Endodermal cell (in vitro differentiated cells): ENCODE measurements at regions not wholly inside any gene's neighbourhood (a gene's known extent, or its start where the extent isn't known, plus 50 kb on each side); places are given as distances from the start of the nearest gene placed in this dataset.

ENCODE experiments used
- DNase-seq: peaks from one replicate; pipeline ENCODE4 v3.0.0-alpha.2; 2017
- H3K27ac ChIP-seq: 2 replicates; pipeline ENCODE4 v1.5.1; 2013; ENCODE audit warnings: mild to moderate bottlenecking, low read depth, low read length, moderate library complexity
- H3K27me3 ChIP-seq: 2 replicates; pipeline ENCODE4 v1.6.1; 2013; ENCODE audit warnings: mild to moderate bottlenecking, low read length, moderate library complexity; ENCODE audit not compliant: insufficient read depth, control insufficient read depth, poor library complexity, severe bottlenecking
- H3K36me3 ChIP-seq: 2 replicates; pipeline ENCODE4 v1.7.0; 2013; ENCODE audit warnings: mild to moderate bottlenecking, low read length, moderate library complexity; ENCODE audit not compliant: control insufficient read depth, insufficient read depth
- H3K4me1 ChIP-seq: one replicate; pipeline ENCODE4 v1.7.0; 2013; ENCODE audit warnings: low read length; ENCODE audit not compliant: control insufficient read depth, insufficient read depth
- H3K4me3 ChIP-seq: 2 replicates; pipeline ENCODE4 v1.5.1; 2013; ENCODE audit warnings: mild to moderate bottlenecking, low read length, moderate library complexity
- H3K9ac ChIP-seq: 2 replicates; pipeline ENCODE4 v1.6.1; 2013; ENCODE audit warnings: mild to moderate bottlenecking, low read length, moderate library complexity; ENCODE audit not compliant: poor library complexity, severe bottlenecking; ENCODE audit errors: extremely low read depth
- H3K9me3 ChIP-seq: 2 replicates; pipeline ENCODE4 v1.6.1; 2013; ENCODE audit warnings: mild to moderate bottlenecking, low read length, moderate library complexity; ENCODE audit not compliant: control insufficient read depth
- H3K27ac Mint-ChIP-seq: 2 replicates; pipeline ENCODE4 v1.8.0; 2020; ENCODE audit warnings: mixed read lengths
- H3K27me3 Mint-ChIP-seq: 2 replicates; pipeline ENCODE4 v1.8.0; 2021; ENCODE audit warnings: mild to moderate bottlenecking, mixed read lengths; ENCODE audit not compliant: insufficient read depth
- H3K36me3 Mint-ChIP-seq: 2 replicates; pipeline ENCODE4 v1.8.0; 2020; ENCODE audit warnings: low read depth, mixed read lengths
- H3K4me1 Mint-ChIP-seq: 2 replicates; pipeline ENCODE4 v1.8.0; 2020; ENCODE audit warnings: mixed read lengths
- H3K4me3 Mint-ChIP-seq: 2 replicates; pipeline ENCODE4 v1.8.0; 2020; ENCODE audit warnings: mild to moderate bottlenecking, moderate library complexity, mixed read lengths
- H3K9me3 Mint-ChIP-seq: 2 replicates; pipeline ENCODE4 v1.8.0; 2020; ENCODE audit warnings: mild to moderate bottlenecking, mixed read lengths
- WGBS, 2 experiments: methylation state at CpG; one replicate each; pipeline versions ENCODE4 v1.1.5 to v1.1.7; 2013; ENCODE audit warnings: missing lambda C conversion rate in 2 of 2, mixed read lengths in 1 of 2; ENCODE audit not compliant: insufficient coverage in 1 of 2, insufficient read length in 1 of 2; 5-methylcytosine and 5-hydroxymethylcytosine counted together
- TF ChIP-seq, protein P1 (sequence below): fragments of 200-600 bp; sonication (generic); conservative IDR thresholded peaks from 2 replicates; pipeline ENCODE4 v1.5.0; 2021; ENCODE audit warnings: antibody characterized with exemption, mild to moderate bottlenecking

DNA sequence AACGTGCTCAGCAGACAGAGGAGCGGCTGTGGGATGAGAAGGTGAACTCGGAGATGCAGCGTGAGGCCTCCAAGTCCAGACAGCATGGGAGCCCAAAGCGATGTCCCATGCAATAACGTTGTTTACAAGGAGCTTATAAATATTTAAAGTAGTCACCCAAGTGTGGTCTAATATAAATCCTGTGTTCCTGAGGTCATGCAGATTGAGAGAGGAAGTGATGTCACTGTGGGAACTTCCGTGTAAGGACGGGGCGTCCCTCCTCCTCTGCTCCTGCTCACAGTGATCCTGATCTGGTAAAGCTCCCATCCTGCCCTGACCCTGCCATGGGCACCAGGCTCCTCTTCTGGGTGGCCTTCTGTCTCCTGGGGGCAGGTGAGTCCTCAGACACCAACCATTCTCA is 94.7 kb upstream of the PRSS58 start:
- TF ChIP-seq, protein P1, sequence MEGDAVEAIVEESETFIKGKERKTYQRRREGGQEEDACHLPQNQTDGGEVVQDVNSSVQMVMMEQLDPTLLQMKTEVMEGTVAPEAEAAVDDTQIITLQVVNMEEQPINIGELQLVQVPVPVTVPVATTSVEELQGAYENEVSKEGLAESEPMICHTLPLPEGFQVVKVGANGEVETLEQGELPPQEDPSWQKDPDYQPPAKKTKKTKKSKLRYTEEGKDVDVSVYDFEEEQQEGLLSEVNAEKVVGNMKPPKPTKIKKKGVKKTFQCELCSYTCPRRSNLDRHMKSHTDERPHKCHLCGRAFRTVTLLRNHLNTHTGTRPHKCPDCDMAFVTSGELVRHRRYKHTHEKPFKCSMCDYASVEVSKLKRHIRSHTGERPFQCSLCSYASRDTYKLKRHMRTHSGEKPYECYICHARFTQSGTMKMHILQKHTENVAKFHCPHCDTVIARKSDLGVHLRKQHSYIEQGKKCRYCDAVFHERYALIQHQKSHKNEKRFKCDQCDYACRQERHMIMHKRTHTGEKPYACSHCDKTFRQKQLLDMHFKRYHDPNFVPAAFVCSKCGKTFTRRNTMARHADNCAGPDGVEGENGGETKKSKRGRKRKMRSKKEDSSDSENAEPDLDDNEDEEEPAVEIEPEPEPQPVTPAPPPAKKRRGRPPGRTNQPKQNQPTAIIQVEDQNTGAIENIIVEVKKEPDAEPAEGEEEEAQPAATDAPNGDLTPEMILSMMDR: no peak
- Mint-ChIP-seq H3K27ac (no peak overlapping the region), H3K36me3 (no peaks in the 10 kb centered on the region), H3K4me1 (peaks cover 4% of the 10 kb centered on the region), H3K9me3 (no peaks in the 10 kb centered on the region), H3K4me3 (no peak overlapping the region), H3K27me3 (no peaks in the 10 kb centered on the region)
- H3K4me3 ChIP-seq: no peak overlapping the region
- H3K27ac ChIP-seq: no peak overlapping the region
- H3K4me1 ChIP-seq: no peaks in the 10 kb centered on the region
- H3K9me3 ChIP-seq: no peaks in the 10 kb centered on the region
- DNase-seq: no peak
- H3K9ac ChIP-seq: no peak overlapping the region
- no peaks in the 10 kb centered on the region for H3K36me3 ChIP-seq
- 95 to 96% methylated on average over 6 to 9 of the region's 9 CpGs for WGBS, 2 experiments
- H3K27me3 ChIP-seq: peaks cover 4% of the 10 kb centered on the region

DNA sequence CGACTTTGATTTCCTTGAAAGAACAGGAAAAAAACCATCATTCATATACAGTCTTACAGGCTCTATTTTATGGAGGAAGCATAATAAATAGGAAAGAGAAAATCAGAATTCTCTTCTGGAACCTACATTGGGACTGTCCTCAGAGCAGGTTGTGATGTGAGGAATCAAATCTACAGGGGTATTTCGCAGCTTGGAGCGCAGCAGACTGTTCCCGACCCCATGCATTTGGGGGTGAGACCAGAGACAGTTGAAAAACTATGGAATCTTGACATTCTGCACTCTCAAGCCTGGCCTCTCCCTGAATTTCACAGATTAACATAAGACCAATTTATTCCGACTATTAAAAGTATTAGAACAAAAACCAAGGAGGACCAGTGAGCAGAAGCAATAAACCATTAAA is 93.3 kb upstream of the PRSS58 start:
- WGBS, 2 experiments: 92 to 94% methylated on average over 5 of the region's 5 CpGs
- no peaks in the 10 kb centered on the region for H3K27me3 Mint-ChIP-seq
- no peak overlapping the region for H3K27ac Mint-ChIP-seq
- no peaks in the 10 kb centered on the region for H3K36me3 Mint-ChIP-seq
- no peak overlapping the region for H3K4me3 ChIP-seq
- no peak for DNase-seq
- no peaks in the 10 kb centered on the region for H3K36me3 ChIP-seq
- TF ChIP-seq, protein P1: no peak
- no peak overlapping the region for H3K4me3 Mint-ChIP-seq
- H3K9ac ChIP-seq: no peak overlapping the region
- no peaks in the 10 kb centered on the region for H3K4me1 ChIP-seq
- H3K4me1 Mint-ChIP-seq: peaks cover 4% of the 10 kb centered on the region
- peaks cover 4% of the 10 kb centered on the region for H3K27me3 ChIP-seq
- no peaks in the 10 kb centered on the region for H3K9me3 ChIP-seq
- no peak overlapping the region for H3K27ac ChIP-seq
- H3K9me3 Mint-ChIP-seq: no peaks in the 10 kb centered on the region

DNA sequence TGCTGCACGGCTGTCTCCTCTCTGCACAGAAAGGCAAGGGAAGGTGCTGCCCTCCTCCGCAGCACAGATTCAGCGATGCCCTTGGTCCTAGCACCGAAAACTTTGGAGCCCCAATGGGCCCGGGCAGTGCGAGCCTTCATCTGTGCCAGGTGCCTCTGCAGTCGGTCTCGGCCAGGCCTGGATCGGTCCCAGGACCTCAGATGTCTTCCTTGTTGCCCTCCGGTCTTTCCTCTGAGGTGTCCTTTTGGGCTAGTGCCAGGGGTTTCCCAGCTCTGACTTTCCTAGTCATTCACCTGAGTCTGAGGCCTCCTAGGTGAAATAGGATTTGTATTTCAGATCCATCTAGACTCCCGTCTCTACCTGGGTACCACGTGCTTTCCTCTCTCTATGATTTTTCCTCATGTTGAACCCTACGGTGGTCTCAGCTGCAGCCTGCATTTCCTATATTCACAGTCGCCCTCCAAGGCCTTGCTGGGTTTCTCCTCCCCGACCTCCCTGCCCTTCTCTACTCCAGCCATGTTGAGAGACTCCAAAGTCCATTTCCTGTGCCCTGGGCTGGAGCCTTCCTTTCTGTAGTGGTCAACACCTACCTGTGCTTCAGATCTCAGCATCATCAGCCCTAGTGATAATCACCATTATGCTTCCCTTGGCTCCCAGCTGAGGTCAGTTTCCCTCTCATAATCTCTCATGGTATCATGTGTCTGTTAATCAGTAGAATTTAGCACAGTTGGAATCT is 92.0 kb upstream of the PRSS58 start:
- Histone ChIP-seq H3K9ac (no peak overlapping the region), H3K36me3 (no peaks in the 10 kb centered on the region), H3K4me1 (no peaks in the 10 kb centered on the region), H3K4me3 (no peak overlapping the region), H3K9me3 (no peaks in the 10 kb centered on the region), H3K27me3 (peaks cover 4% of the 10 kb centered on the region), H3K27ac (no peak overlapping the region)
- no peaks in the 10 kb centered on the region for H3K27me3 Mint-ChIP-seq
- DNase-seq: no peak
- H3K9me3 Mint-ChIP-seq: no peaks in the 10 kb centered on the region
- no peak overlapping the region for H3K27ac Mint-ChIP-seq
- H3K36me3 Mint-ChIP-seq: no peaks in the 10 kb centered on the region
- H3K4me3 Mint-ChIP-seq: no peak overlapping the region
- TF ChIP-seq, protein P1: no peak
- peaks cover 4% of the 10 kb centered on the region for H3K4me1 Mint-ChIP-seq
- 94 to 98% methylated on average over 14 to 15 of the region's 15 CpGs for WGBS, 2 experiments
